DOHH2 (cell line): ENCODE measurements at regions not wholly inside any gene's neighbourhood (a gene's known extent, or its start where the extent isn't known, plus 50 kb on each side); places are given as distances from the start of the nearest gene placed in this dataset.
"Not testable (repeated sequence)": the region's sequence is repeated elsewhere in the genome, so short reads cannot be mapped to it uniquely, and the experiment has no call there.

Experiments
- EZH2phosphoT487 ChIP-seq: fragments of 200-600 bp; sonication (generic); IDR thresholded peaks from 2 replicates; pipeline ENCODE4 v1.6.1; 2017; ENCODE audit warnings: borderline replicate concordance, mild to moderate bottlenecking, antibody characterized with exemption, low read length, moderate library complexity, mixed read lengths
- TF ChIP-seq, protein P1 (sequence below): fragments of 200-600 bp; sonication (generic); IDR thresholded peaks from one replicate; pipeline ENCODE4 v1.5.1; 2014; ENCODE audit warnings: antibody characterized with exemption, mild to moderate bottlenecking, low read depth, low read length; ENCODE audit not compliant: poor library complexity, severe bottlenecking

DNA sequence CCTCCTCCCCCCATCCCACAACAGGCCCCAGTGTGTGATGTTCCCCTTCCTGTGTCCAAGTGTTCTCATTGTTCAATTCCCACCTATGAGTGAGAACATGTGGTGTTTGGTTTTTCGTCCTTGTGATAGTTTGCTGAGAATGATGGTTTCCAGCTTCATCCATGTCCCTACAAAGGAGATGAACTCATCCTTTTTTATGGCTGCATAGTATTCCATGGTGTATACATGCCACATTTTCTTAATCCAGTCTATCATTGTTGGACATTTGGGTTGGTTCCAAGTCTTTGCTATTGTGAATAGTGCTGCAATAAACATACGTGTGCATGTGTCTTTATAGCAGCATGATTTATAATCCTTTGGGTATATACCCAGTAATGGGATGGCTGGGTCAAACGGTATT, 66.2 kb upstream of the RMP24 start:
- TF ChIP-seq, protein P1, sequence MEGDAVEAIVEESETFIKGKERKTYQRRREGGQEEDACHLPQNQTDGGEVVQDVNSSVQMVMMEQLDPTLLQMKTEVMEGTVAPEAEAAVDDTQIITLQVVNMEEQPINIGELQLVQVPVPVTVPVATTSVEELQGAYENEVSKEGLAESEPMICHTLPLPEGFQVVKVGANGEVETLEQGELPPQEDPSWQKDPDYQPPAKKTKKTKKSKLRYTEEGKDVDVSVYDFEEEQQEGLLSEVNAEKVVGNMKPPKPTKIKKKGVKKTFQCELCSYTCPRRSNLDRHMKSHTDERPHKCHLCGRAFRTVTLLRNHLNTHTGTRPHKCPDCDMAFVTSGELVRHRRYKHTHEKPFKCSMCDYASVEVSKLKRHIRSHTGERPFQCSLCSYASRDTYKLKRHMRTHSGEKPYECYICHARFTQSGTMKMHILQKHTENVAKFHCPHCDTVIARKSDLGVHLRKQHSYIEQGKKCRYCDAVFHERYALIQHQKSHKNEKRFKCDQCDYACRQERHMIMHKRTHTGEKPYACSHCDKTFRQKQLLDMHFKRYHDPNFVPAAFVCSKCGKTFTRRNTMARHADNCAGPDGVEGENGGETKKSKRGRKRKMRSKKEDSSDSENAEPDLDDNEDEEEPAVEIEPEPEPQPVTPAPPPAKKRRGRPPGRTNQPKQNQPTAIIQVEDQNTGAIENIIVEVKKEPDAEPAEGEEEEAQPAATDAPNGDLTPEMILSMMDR, result not testable (repeated sequence)
- not testable (repeated sequence) for TF ChIP-seq EZH2phosphoT487
